Transverse colon (tissue), 4 donors: ENCODE measurements at regions not wholly inside any gene's neighbourhood (a gene's known extent, or its start where the extent isn't known, plus 50 kb on each side); places are given as distances from the start of the nearest gene placed in this dataset.
A peak's percentile ranks its signal among the peaks of the same experiment; 100 is the strongest.

ENCODE experiments used
- DNase-seq: peaks from one replicate; pipeline ENCODE4 v3.0.0-alpha.2; 2019
- H3K27ac ChIP-seq, 4 donors: fragments of 200-600 bp; sonication (generic); 2 replicates each; pipeline ENCODE4 v1.5.1; 2016 to 2018; ENCODE audit warnings: inconsistent platforms in 4 of 4
- H3K27me3 ChIP-seq: fragments of 200-600 bp; sonication (generic); 2 replicates; pipeline ENCODE4 v1.5.1; 2017; ENCODE audit warnings: inconsistent platforms
- H3K36me3 ChIP-seq, 4 donors: fragments of 200-600 bp; sonication (generic); 2 replicates each; pipeline ENCODE4 v1.5.1; 2017 to 2019; ENCODE audit warnings: inconsistent platforms in 4 of 4
- H3K4me1 ChIP-seq, 4 donors: fragments of 200-600 bp; sonication (generic); 2 replicates each; pipeline ENCODE4 v1.5.1; 2017 to 2020; ENCODE audit warnings: inconsistent platforms in 4 of 4
- H3K4me3 ChIP-seq, 4 donors: fragments of 200-600 bp; sonication (generic); 1 replicate in 1 of 4; 2 replicates in 3 of 4; pipeline versions ENCODE4 v1.5.1 to v1.6.1; 2017 to 2019; ENCODE audit warnings: inconsistent platforms in 4 of 4
- H3K9me3 ChIP-seq, 2 donors: fragments of 200-600 bp; sonication (generic); 2 replicates each; pipeline ENCODE4 v1.5.1; 2017 to 2019; ENCODE audit warnings: inconsistent platforms in 2 of 2
- CTCF ChIP-seq, 5 experiments: fragments of 200-600 bp in 3 of 5; fragments of 450-650 bp in 2 of 5; sonication (generic) in 3 of 5; IDR thresholded peaks; 1 replicate in 2 of 5; 2 replicates in 3 of 5; pipeline ENCODE4 v1.5.1; 2016 to 2017; ENCODE audit warnings: antibody characterized with exemption in 5 of 5, inconsistent platforms in 3 of 5, mild to moderate bottlenecking in 2 of 5, moderate library complexity in 1 of 5
- EP300 ChIP-seq: sonication (generic); formaldehyde crosslinking; IDR thresholded peaks from one replicate; pipeline ENCODE4 v1.6.1; 2017; ENCODE audit warnings: antibody characterized with exemption, low read depth
- POLR2A ChIP-seq: fragments of 450-650 bp; IDR thresholded peaks from one replicate; pipeline ENCODE4 v1.6.1; 2016; ENCODE audit warnings: antibody characterized with exemption, mild to moderate bottlenecking, moderate library complexity
- POLR2AphosphoS5 ChIP-seq, 3 donors: sonication (generic); formaldehyde crosslinking; IDR thresholded peaks; one replicate each; pipeline ENCODE4 v1.6.1; 2016; ENCODE audit warnings: antibody characterized with exemption in 3 of 3
- WGBS, 2 donors: methylation state at CpG; one replicate each; pipeline ENCODE4 v1.1.5; 2018; ENCODE audit warnings: low coverage in 1 of 2; 5-methylcytosine and 5-hydroxymethylcytosine counted together
- in situ Hi-C, 4 donors: fragments of 200-750 bp; cut with MboI; loops; one replicate each; pipeline versions ENCODE4 v1.15.0 to v1.15.1; 2017; ENCODE audit warnings: low sequenced_read_pairs in 3 of 4, low pct_ligation_motif_present in 1 of 4, low pct_unique_long_range_greater_than_20kb in 1 of 4
- intact Hi-C: fragments of 100-400 bp; cut with DNase I; formaldehyde crosslinking; loops from one replicate; pipeline ENCODE4 v1.15.1; 2023; ENCODE audit warnings: low total_unique reads

- intact Hi-C loops, result no loop called here
- no peaks in the 10 kb centered on the region for H3K4me1 ChIP-seq
- peak; percentile 17 for DNase-seq
- H3K27me3 ChIP-seq, result peaks cover 12% of the 10 kb centered on the region
- no peaks in the 10 kb centered on the region for H3K9me3 ChIP-seq
- no peak for TF ChIP-seq POLR2AphosphoS5 (IDR thresholded peaks at IDR 0.05)
- TF ChIP-seq EP300, result no peak
- no peak for TF ChIP-seq CTCF (IDR thresholded peaks at IDR 0.05)
- TF ChIP-seq POLR2A, result no peak
- in situ Hi-C loops, result no loop called here
- H3K36me3 ChIP-seq, result no peaks in the 10 kb centered on the region
- H3K4me3 ChIP-seq, result no peak overlapping the region
- 55 to 72% methylated on average over 3 of the region's 3 CpGs for WGBS, 2 donors
- no peak overlapping the region for H3K27ac ChIP-seq
Measured at GRCh38 chr18:59087391-59087790, 52.3 kb upstream of the SEC11C start.
